ENCODE measurements at regions not wholly inside any gene's neighbourhood (a gene's known extent, or its start where the extent isn't known, plus 50 kb on each side); places are given as distances from the start of the nearest gene placed in this dataset.

- peak in 1 of 2 donors; percentile 16 for DNase-seq (ENCODE audit: low read depth in 1 of 2, low spot score in 1 of 2)
- Histone ChIP-seq H3K27ac (no peak overlapping the region), H3K4me1 (ENCODE audit: low read depth) (no peaks in the 10 kb centered on the region), H3K9me3 (ENCODE audit: low read depth) (no peaks in the 10 kb centered on the region), H3K4me3 (no peak overlapping the region), H3K27me3 (no peaks in the 10 kb centered on the region), H3K36me3 (no peaks in the 10 kb centered on the region)
- TF ChIP-seq CTCF (IDR thresholded peaks at IDR 0.05; ENCODE audit: low read depth, low read length) = no peak
These were observed 230.2 kb downstream of the CLCN4 start for GRCh38 chrX:10387011-10387410.

- Histone ChIP-seq H3K27me3 (no peaks in the 10 kb centered on the region), H3K27ac (no peak overlapping the region), H3K36me3 (no peaks in the 10 kb centered on the region), H3K9me3 (ENCODE audit: low read depth) (no peaks in the 10 kb centered on the region), H3K4me3 (no peak overlapping the region), H3K4me1 (ENCODE audit: low read depth) (no peaks in the 10 kb centered on the region)
- no peak for TF ChIP-seq CTCF (IDR thresholded peaks at IDR 0.05; ENCODE audit: low read depth, low read length)
- no peak for DNase-seq (ENCODE audit: low read depth in 1 of 2, low spot score in 1 of 2)
These were observed 230.2 kb downstream of the MID1 start for GRCh38 chrX:10390187-10390586.

- no peak for DNase-seq (ENCODE audit: low read depth in 1 of 2, low spot score in 1 of 2)
- H3K27me3 ChIP-seq = no peaks in the 10 kb centered on the region
- no peak overlapping the region for H3K27ac ChIP-seq
- no peaks in the 10 kb centered on the region for H3K36me3 ChIP-seq
- no peak overlapping the region for H3K4me3 ChIP-seq
- no peaks in the 10 kb centered on the region for H3K9me3 ChIP-seq (ENCODE audit: low read depth)
- H3K4me1 ChIP-seq (ENCODE audit: low read depth) = no peaks in the 10 kb centered on the region
- TF ChIP-seq CTCF (IDR thresholded peaks at IDR 0.05; ENCODE audit: low read depth, low read length) = no peak
These were observed 227.1 kb downstream of the MID1 start for GRCh38 chrX:10393241-10393640.

GRCh38 chrX:10393899-10394298, 226.5 kb downstream of the MID1 start:
- Histone ChIP-seq H3K4me1 (ENCODE audit: low read depth) (no peaks in the 10 kb centered on the region), H3K9me3 (ENCODE audit: low read depth) (no peaks in the 10 kb centered on the region), H3K27ac (no peak overlapping the region), H3K27me3 (no peaks in the 10 kb centered on the region), H3K36me3 (no peaks in the 10 kb centered on the region), H3K4me3 (no peak overlapping the region)
- TF ChIP-seq CTCF (IDR thresholded peaks at IDR 0.05; ENCODE audit: low read depth, low read length) = no peak
- DNase-seq (ENCODE audit: low read depth in 1 of 2, low spot score in 1 of 2) = peak in 1 of 2 donors; percentile 6

GRCh38 chrX:10395179-10395578, 225.2 kb downstream of the MID1 start:
- Histone ChIP-seq H3K27ac (no peak overlapping the region), H3K36me3 (no peaks in the 10 kb centered on the region), H3K4me3 (no peak overlapping the region), H3K9me3 (ENCODE audit: low read depth) (no peaks in the 10 kb centered on the region), H3K4me1 (ENCODE audit: low read depth) (no peaks in the 10 kb centered on the region), H3K27me3 (no peaks in the 10 kb centered on the region)
- no peak for TF ChIP-seq CTCF (IDR thresholded peaks at IDR 0.05; ENCODE audit: low read depth, low read length)
- DNase-seq (ENCODE audit: low read depth in 1 of 2, low spot score in 1 of 2) = no peak
